Esophagus muscularis mucosa (tissue), 3 donors: ENCODE measurements at regions not wholly inside any gene's neighbourhood (a gene's known extent, or its start where the extent isn't known, plus 50 kb on each side); places are given as distances from the start of the nearest gene placed in this dataset.

ENCODE experiments used
- CTCF ChIP-seq, 3 experiments: fragments of 200-600 bp in 2 of 3; fragments of 450-650 bp in 1 of 3; sonication (generic) in 2 of 3; IDR thresholded peaks; one replicate each; pipeline ENCODE4 v1.5.1; 2017 to 2019; ENCODE audit warnings: antibody characterized with exemption in 3 of 3, mild to moderate bottlenecking in 2 of 3, moderate library complexity in 1 of 3
- POLR2A ChIP-seq: fragments of 450-650 bp; IDR thresholded peaks from one replicate; pipeline ENCODE4 v1.6.1; 2017; ENCODE audit warnings: antibody characterized with exemption, moderate library complexity, mild to moderate bottlenecking, low read depth

- TF ChIP-seq CTCF (IDR thresholded peaks at IDR 0.05): no peak
- TF ChIP-seq POLR2A: no peak
Measured at GRCh38 chr2:225136552-225136951, 94.3 kb upstream of the DOCK10 start.
